Gastrocnemius medialis (tissue), 4 donors: ENCODE measurements at regions not wholly inside any gene's neighbourhood (a gene's known extent, or its start where the extent isn't known, plus 50 kb on each side); places are given as distances from the start of the nearest gene placed in this dataset.

Experiments
- CTCF ChIP-seq, 5 experiments: fragments of 450-650 bp in 3 of 5; fragments of 200-600 bp in 2 of 5; sonication (generic) in 2 of 5; IDR thresholded peaks in 4 of 5; conservative IDR thresholded peaks in 1 of 5; 1 replicate in 4 of 5; 2 replicates in 1 of 5; pipeline ENCODE4 v1.5.1; 2016 to 2019; ENCODE audit warnings: antibody characterized with exemption in 5 of 5, mild to moderate bottlenecking in 3 of 5, moderate library complexity in 3 of 5
- POLR2A ChIP-seq, 2 donors: fragments of 450-650 bp; IDR thresholded peaks; one replicate each; pipeline ENCODE4 v1.6.1; 2017; ENCODE audit warnings: antibody characterized with exemption in 2 of 2, mild to moderate bottlenecking in 2 of 2, moderate library complexity in 2 of 2

- TF ChIP-seq CTCF (IDR thresholded peaks at IDR 0.05 in 4 of 5, conservative IDR thresholded peaks at IDR 0.05 in 1 of 5) (no peak), POLR2A (IDR thresholded peaks at IDR 0.05) (no peak)
Observed at GRCh38 chr17:74117087-74117698, 86.3 kb upstream of the RPL38 start.
